ENCODE measurements at regions not wholly inside any gene's neighbourhood (a gene's known extent, or its start where the extent isn't known, plus 50 kb on each side); places are given as distances from the start of the nearest gene placed in this dataset.

GRCh38 chr5:4981608-4982007, 158.5 kb upstream of the ADAMTS16 start:
- no peak for TF ChIP-seq CTCF (conservative IDR thresholded peaks at IDR 0.05; ENCODE audit: low read depth in 2 of 2)
- no peak for TF ChIP-seq EZH2phosphoT487 (IDR thresholded peaks at IDR 0.05; ENCODE audit: unreplicated experiment)
- no peak for TF ChIP-seq REST (IDR thresholded peaks at IDR 0.05; ENCODE audit: unreplicated experiment)
- TF ChIP-seq POLR2AphosphoS5 (IDR thresholded peaks at IDR 0.05; ENCODE audit: low read depth) = no peak
- no peak for TF ChIP-seq EZH2 (IDR thresholded peaks at IDR 0.05; ENCODE audit: low read depth, unreplicated experiment)
- TF ChIP-seq ZNF114 (CRISPR knock-in tag; IDR thresholded peaks at IDR 0.05) = no peak
- TF ChIP-seq CREB1 (CRISPR knock-in tag; IDR thresholded peaks at IDR 0.05; ENCODE audit: low read depth) = no peak
- TF ChIP-seq ZNF331 (CRISPR knock-in tag; IDR thresholded peaks at IDR 0.05; ENCODE audit: low read depth) = no peak
- no peak for TF ChIP-seq ETS1 (IDR thresholded peaks at IDR 0.05)
- TF ChIP-seq JUNB (IDR thresholded peaks at IDR 0.05; ENCODE audit: unreplicated experiment) = no peak
- TF ChIP-seq NANOG (IDR thresholded peaks at IDR 0.05; ENCODE audit: borderline replicate concordance) = no peak

Data from GM23338 (cell line).